ENCODE measurements at regions not wholly inside any gene's neighbourhood (a gene's known extent, or its start where the extent isn't known, plus 50 kb on each side); places are given as distances from the start of the nearest gene placed in this dataset.

DNA sequence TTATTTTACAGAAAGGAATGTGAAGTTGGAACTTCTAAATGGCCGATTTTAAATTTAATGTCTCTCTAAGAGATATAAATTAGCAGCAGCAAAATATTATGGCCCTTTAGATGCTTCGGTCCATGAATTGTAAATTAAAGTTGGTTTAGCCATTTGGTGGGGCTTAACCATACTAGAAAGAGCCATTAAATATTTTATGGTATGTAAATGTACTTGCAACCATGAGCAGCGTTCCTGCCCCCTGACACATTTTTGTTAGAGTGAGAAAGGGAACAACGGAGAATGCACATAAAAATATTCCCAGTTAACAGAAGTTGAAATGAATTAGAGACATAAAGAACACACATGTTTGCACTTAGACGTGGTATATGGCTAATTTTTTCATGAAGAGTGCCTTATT, 237.9 kb downstream of the MYLK4 start:
- TF ChIP-seq, protein P1, sequence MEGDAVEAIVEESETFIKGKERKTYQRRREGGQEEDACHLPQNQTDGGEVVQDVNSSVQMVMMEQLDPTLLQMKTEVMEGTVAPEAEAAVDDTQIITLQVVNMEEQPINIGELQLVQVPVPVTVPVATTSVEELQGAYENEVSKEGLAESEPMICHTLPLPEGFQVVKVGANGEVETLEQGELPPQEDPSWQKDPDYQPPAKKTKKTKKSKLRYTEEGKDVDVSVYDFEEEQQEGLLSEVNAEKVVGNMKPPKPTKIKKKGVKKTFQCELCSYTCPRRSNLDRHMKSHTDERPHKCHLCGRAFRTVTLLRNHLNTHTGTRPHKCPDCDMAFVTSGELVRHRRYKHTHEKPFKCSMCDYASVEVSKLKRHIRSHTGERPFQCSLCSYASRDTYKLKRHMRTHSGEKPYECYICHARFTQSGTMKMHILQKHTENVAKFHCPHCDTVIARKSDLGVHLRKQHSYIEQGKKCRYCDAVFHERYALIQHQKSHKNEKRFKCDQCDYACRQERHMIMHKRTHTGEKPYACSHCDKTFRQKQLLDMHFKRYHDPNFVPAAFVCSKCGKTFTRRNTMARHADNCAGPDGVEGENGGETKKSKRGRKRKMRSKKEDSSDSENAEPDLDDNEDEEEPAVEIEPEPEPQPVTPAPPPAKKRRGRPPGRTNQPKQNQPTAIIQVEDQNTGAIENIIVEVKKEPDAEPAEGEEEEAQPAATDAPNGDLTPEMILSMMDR (IDR thresholded peaks at IDR 0.05; ENCODE audit: low read depth, low read length), result no peak
- TF ChIP-seq, protein P2, sequence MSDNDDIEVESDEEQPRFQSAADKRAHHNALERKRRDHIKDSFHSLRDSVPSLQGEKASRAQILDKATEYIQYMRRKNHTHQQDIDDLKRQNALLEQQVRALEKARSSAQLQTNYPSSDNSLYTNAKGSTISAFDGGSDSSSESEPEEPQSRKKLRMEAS (IDR thresholded peaks at IDR 0.05; ENCODE audit: low read depth, low read length), result no peak
- no peak for DNase-seq (ENCODE audit: low read depth)
- H3K4me3 ChIP-seq (ENCODE audit: low read depth, low read length), result no peak overlapping the region

DNA sequence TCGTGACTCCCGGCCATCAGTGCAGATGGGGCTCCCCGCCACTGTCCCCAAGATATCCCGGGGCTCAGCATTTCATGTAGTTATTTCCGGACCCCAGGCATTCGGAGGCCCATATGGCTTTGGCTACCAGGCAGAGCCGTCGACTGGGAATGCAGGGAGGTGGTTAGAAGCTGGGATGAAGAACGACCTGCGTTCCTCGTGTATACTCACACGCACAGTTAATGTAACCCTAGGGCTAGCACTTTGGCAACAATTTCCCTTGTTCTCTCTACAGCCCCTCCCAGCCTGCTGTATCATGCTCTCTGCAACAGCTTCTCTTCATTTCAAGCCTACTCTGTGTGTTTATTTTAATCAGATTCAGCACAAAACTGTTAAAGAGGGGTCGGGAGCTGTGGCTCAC, 240.4 kb downstream of the MYLK4 start:
- no peak for DNase-seq (ENCODE audit: low read depth)
- no peak overlapping the region for H3K4me3 ChIP-seq (ENCODE audit: low read depth, low read length)
- TF ChIP-seq POLR2A (IDR thresholded peaks at IDR 0.05; ENCODE audit: extremely low read depth, insufficient read length) (no peak), MYC (IDR thresholded peaks at IDR 0.05; ENCODE audit: low read depth, low read length) (no peak)
- TF ChIP-seq, protein P1 (IDR thresholded peaks at IDR 0.05; ENCODE audit: low read depth, low read length), result no peak
- TF ChIP-seq, protein P2 (IDR thresholded peaks at IDR 0.05; ENCODE audit: low read depth, low read length), result no peak

DNA sequence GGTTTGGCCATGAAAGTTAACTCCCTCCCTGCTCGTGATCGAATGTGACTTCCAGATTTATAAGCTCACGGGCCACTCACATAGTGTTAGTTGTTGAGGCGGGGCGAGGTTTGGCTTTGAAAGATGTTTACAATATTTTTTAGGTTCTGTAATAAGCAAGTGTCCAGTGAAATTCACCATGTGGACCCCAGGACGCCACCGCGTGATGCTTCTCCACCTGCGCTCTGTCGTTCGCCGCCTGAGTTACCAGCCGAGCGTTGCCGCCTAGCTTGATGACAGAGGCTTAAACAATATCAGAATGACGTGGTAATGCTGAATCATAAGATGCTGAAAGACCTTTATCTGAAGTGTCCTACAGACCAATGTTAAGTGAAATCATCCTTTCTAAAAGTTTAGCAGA, 241.0 kb downstream of the MYLK4 start:
- no peak overlapping the region for H3K4me3 ChIP-seq (ENCODE audit: low read depth, low read length)
- no peak for DNase-seq (ENCODE audit: low read depth)
- TF ChIP-seq, protein P1 (IDR thresholded peaks at IDR 0.05; ENCODE audit: low read depth, low read length), result no peak
- TF ChIP-seq MYC (IDR thresholded peaks at IDR 0.05; ENCODE audit: low read depth, low read length) (no peak), POLR2A (IDR thresholded peaks at IDR 0.05; ENCODE audit: extremely low read depth, insufficient read length) (no peak)
- TF ChIP-seq, protein P2 (IDR thresholded peaks at IDR 0.05; ENCODE audit: low read depth, low read length), result no peak

DNA sequence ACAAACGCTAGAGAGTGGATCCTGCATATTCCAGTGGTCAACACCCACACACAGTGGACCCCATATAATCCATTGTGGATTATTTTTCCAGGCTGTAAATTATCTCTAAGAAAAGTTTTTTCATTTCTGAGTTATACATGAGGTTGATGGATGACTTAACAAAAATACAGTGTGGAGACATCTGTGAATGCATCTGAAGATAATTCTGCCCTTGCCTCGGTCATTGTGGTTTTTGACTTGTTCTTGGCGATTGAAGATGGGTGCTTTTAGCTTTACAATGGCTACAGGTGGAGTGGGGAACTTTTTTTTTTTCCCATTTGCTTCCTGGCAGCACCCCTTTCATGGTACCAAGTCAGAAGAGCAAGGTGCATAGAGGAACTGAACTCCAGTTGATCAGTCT, 242.7 kb downstream of the MYLK4 start:
- no peak for DNase-seq (ENCODE audit: low read depth)
- no peak overlapping the region for H3K4me3 ChIP-seq (ENCODE audit: low read depth, low read length)
- TF ChIP-seq POLR2A (IDR thresholded peaks at IDR 0.05; ENCODE audit: extremely low read depth, insufficient read length) (no peak), MYC (IDR thresholded peaks at IDR 0.05; ENCODE audit: low read depth, low read length) (no peak)
- TF ChIP-seq, protein P2 (IDR thresholded peaks at IDR 0.05; ENCODE audit: low read depth, low read length), result no peak
- TF ChIP-seq, protein P1 (IDR thresholded peaks at IDR 0.05; ENCODE audit: low read depth, low read length), result no peak

DNA sequence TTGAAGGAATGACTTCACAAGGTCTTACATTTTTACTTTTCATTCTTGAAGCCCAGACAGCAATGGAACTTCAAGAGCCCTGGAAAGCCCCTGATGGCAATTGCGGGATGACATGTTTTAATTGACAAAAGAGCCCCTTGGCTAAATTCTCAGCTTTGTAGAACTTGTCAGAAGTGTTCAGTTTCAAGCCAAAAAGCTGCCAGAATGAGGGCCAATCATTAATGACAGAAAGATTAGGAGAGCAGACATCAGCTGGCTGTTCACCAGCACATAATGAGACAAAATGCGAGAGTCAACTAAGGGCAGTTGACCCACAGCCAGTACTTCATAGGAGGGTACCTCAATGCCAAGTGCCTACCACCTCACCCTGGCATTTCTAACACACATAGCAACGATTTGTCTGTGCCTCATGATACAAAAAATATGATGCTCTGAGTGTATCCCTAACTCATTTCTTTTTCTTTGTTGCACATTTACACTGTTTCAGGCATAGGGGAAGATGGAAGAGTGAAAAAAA, 243.1 kb downstream of the MYLK4 start:
- TF ChIP-seq, protein P1 (IDR thresholded peaks at IDR 0.05; ENCODE audit: low read depth, low read length), result no peak
- TF ChIP-seq POLR2A (IDR thresholded peaks at IDR 0.05; ENCODE audit: extremely low read depth, insufficient read length), result no peak
- TF ChIP-seq, protein P2 (IDR thresholded peaks at IDR 0.05; ENCODE audit: low read depth, low read length), result no peak
- TF ChIP-seq MYC (IDR thresholded peaks at IDR 0.05; ENCODE audit: low read depth, low read length), result no peak
- no peak overlapping the region for H3K4me3 ChIP-seq (ENCODE audit: low read depth, low read length)
- DNase-seq (ENCODE audit: low read depth), result no peak

DNA sequence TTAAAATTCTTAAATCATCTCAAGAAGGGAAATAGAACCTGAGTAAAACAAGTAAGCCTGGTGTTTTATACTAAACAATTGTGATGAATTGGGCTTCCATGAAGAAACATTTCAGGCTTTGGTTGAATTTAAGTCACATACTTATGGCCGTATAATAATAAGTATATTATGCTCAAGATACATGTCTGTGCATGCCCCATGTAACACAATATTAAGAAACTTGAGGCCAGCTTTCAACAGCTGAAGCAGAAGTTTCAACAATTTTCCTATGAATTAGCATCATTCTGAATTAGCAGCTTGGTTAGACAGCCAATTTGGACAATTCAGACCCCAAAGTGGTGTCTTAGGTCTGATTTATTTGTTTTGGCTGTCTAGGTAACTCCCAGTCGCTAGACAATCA, 243.7 kb downstream of the MYLK4 start:
- DNase-seq (ENCODE audit: low read depth), result no peak
- H3K4me3 ChIP-seq (ENCODE audit: low read depth, low read length), result no peak overlapping the region
- TF ChIP-seq POLR2A (IDR thresholded peaks at IDR 0.05; ENCODE audit: extremely low read depth, insufficient read length) (no peak), MYC (IDR thresholded peaks at IDR 0.05; ENCODE audit: low read depth, low read length) (no peak)
- TF ChIP-seq, protein P1 (IDR thresholded peaks at IDR 0.05; ENCODE audit: low read depth, low read length), result no peak
- TF ChIP-seq, protein P2 (IDR thresholded peaks at IDR 0.05; ENCODE audit: low read depth, low read length), result no peak

All from NB4 (cell line).